ENCODE measurements at regions not wholly inside any gene's neighbourhood (a gene's known extent, or its start where the extent isn't known, plus 50 kb on each side); places are given as distances from the start of the nearest gene placed in this dataset.
A peak's percentile ranks its signal among the peaks of the same experiment; 100 is the strongest.
"Not testable (repeated sequence)": the region's sequence is repeated elsewhere in the genome, so short reads cannot be mapped to it uniquely, and the experiment has no call there.

DNA sequence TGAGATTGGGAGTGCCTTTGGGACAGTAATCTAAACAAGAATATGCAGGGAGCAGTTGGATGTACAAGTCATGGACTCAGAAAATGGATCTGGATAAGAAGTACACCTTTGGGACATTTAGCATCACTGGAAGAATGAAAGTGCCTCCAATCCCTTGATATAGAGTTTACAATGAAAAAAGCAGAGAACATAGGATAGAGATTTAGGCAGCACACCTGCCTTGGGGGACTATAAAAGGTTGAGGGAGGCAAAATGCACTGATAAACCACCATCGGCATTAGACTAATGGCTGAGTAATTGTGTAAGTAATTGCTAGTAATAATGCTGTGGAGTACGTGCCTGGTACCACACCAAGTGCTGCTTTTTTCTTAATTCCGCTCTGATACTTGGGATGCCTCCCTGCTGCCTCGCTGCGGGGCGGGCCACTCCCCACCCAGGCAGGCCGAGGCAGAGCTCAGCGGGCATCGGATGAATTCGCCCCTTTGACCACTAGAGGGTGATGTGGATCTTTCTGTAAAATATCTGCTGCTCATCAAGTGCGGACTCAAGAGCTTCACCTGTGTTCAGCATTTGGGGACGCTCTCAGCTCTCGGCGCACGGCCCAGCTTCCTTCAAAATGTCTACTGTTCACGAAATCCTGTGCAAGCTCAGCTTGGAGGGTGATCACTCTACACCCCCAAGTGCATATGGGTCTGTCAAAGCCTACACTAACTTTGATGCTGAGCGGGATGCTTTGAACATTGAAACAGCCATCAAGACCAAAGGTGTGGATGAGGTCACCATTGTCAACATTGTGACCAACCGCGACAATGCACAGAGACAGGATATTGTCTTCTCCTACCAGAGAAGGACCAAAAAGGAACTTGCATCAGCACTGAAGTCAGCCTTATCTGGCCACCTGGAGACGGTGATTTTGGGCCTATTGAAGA is 99.9 kb downstream of the ANKRD18B start:
- DNase-seq (ENCODE audit: low spot score), result peak; percentile 89

DNA sequence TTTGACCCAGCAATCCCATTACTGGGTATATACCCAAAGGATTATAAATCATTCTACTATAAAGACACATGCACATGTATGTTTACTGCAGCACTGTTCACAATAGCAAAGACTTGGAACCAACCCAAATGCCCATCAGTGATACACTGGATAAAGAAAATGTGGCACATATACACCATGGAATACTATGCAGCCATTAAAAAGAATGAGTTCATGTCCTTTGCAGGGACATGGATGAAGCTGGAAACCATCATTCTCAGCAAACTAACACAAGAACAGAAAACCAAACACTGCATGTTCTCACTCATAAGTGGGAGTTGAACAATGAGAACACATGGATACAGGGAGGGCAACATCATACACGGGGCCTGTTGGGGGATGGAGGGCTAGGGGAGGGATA is 104.3 kb downstream of the ANKRD18B start:
- not testable (repeated sequence) for DNase-seq (ENCODE audit: low spot score)

DNA sequence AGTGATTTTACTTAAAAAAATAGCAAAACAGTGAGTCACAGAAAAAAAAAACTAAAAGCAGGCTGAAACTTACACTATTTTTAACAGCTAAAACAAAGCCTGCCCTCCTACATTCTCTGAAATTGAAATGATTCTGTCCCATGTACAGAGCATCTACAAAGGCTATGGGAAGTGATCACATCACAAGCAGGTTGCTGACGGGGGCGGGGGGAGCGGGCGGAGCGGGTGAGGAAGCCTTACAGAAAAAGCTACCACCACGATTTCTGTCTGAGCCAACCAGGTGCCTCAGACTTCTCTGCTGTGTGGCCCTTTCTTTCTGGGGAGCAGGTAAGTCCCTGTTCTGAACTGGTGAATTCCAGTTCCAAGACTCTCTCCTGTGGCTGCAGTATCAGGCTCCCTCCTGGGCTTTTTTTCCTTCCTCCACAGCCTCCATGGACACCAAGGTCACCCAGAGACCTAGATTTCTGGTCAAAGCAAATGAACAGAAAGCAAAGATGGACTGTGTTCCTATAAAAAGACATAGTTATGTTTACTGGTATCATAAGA is 104.9 kb downstream of the ANKRD18B start:
- DNase-seq (ENCODE audit: low spot score), result peak; percentile 12

DNA sequence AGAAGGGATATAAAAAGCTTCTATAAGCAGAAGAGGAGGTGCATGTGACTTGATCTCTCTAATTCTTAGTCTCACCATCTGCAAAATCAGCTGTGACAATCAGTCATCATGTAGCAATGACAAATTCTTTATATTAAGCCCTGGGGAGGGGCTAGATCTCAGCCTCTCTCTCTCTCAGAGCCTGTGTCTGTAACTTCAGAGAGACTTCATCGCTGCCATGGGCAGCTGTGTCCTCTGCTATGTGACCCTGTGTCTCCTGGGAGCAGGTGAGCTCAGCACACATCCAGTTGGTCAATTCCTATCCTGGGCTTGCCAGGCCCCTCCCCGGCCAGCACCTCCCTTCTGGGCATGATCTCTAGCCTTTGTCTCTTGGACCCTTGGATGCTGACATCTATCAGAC is 109.6 kb downstream of the ANKRD18B start:
- no peak for DNase-seq (ENCODE audit: low spot score)

DNA sequence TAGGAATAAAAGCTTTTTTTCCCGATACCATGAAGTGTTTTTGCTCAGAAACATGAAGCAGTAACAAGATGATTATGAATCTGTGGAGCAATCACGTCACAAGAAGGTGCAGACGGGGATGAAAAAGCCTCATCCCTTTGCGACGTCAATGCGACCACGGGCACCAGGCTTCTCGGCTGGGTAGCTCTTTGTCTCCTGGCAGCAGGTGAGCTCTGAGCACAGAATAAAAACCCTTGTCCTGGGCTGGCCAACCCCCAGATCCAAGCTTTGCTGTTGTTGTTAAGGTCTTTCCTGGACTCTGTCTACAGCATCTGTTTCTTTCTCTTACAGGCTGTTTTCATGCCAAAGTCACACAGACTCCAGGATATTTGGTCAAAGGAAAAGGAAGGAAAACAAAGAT is 113.8 kb downstream of the ANKRD18B start:
- DNase-seq (ENCODE audit: low spot score), result no peak

DNA sequence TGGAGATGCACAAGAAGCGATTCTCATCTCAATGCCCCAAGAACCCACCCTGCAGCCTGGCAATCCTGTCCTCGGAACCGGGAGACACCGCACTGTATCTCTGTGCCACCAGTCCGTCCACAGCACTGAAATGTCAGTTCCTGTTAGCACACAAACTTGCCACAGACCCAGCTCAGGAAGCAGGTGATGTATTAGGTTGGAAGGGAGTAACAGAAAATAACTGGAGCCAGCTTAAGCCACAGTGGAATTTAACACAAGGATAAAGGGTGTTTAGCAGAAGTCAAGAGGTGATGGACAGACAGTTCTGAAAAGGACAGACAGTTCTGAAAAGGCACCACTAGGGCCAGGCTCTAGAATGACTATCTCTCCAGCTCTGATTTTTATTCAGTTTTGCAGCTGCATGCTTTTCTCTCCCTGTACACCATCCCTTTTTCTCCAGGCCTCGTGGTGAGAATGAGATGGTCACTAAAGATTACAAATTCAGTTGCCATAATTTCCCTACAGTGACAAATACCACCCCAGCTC is 114.4 kb downstream of the ANKRD18B start:
- no peak for DNase-seq (ENCODE audit: low spot score)

DNA sequence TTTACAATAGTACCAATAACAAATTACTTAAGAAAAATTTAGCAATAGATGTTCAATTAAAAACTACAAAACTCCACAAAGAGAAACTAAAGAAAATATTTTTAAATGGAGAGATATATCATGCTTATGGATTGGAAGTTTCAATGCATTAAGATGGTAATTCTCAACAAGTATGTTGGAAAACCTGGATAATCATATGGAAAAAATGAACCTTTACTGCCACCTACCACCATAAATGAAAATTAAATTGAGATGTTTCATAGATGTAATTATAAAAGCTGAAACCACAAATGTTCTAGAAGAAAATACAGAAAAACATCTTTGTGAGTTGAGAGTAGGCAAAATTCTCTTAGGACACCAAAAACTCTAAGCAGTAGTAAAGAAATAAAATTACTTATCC is 121.7 kb downstream of the ANKRD18B start:
- DNase-seq (ENCODE audit: low spot score), result no peak

DNA sequence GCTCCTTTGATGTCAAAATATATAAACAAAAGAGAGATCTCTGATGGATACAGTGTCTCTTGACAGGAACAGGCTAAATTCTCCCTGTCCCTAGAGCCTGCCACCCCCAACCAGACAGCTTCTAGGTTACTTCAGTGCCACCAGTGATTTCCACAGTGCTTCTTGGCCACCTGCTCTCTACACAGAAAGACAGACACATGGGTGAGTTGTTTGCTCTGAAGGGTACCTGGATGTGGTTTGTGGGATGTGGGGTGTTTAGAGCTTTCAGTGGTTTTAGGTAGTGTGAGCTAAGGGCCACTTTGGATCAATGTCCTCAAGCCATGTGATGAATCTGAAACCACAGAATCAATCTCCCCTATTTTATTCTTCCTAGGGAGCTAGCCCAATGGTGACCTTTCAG is 125.4 kb downstream of the ANKRD18B start:
- DNase-seq (ENCODE audit: low spot score), result no peak

DNA sequence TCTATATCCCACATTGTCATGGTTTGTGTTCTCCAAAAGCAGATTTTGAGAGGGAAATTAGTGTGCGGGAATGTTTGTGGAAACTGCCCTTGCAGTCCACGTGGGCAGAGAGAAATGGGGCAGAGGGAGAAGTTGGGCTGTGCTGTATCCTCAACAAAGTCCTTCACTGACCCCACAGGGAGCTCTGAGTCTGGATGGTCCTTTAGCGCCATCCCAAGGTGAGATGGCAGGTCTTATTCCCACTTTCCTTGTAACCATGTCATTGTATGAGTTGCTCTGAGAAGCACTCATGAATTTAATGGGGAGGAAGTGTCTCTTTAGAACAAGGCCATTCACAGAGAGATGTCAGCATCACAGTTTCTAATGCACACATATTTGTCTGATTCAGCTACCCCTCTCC is 127.1 kb downstream of the ANKRD18B start:
- DNase-seq (ENCODE audit: low spot score), result no peak

DNA sequence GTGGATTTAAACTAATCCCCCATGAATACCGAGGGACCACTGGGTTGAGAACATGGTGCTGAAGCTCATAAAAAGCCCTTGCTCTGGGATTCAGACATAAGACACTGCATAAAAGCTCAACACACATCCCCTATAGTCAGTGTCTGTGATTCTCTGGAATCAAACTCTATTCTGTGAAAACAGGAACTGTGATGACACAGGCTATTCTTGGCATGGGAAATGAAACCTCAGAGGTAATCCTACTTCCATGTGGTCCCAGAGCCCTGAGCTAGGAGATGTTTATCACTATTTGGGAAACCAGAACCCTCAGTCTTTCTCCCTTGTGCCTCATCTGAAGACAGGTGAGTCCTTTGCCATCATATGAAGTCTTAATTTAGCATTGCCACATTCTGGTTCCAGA is 135.4 kb upstream of the PRSS3 start:
- peak; percentile 25 for DNase-seq (ENCODE audit: low spot score)

DNA sequence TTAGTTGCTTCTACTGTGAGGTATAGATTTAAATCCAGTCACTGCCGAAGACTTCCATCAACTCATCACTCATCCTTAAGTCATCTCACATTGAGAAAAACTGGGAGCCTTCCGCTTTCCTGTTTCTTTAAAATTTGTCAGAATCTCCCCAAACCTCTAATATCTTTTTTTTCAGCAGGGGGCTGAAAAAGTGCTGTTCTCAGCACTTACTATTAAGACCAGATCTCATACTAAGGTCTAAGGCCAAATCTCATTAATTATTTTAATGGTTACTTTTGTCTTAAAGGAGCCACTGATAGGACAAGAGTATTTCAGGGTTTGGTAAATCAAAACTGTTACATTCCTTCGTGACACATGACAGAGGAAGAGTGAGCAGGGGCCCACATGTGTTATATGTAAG is 134.6 kb upstream of the PRSS3 start:
- DNase-seq (ENCODE audit: low spot score), result no peak

DNA sequence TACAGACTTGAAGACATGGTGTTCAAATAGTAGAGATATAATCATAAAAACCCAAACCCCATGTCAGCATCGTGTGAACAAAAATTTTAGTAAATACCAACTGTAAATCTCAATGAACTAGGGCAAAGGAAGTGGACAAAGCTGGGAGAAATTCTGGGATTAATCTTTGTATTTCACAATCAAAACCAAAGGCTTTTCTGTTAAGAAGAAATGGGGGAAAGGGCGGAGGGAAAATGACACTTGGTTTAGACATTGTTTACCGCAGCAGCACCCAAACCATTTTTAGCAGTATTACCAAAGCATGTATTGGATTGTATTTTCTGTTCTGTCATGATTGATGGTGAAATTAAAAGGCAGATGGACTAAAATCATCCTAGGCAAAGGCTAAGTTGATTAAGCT is 134.2 kb upstream of the PRSS3 start:
- peak; percentile 3 for DNase-seq (ENCODE audit: low spot score)

DNA sequence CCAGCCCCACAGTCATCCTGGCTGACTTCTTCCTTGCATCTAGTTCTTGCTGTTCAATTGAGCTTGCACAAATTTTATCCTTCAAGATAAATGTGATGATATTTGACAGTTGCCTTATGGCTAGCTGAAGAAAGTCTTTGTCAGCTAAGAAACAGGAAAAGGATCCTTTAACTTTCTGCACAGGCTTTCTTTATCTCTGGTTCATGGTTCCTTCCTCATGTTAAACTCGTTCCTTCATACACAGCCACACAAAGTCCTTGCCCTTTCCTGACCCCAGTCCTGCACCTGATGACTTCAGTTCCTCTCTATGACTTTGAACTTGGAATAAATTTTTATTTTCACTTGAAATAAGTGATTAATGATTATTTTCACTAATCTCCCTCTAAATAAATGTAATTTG is 132.5 kb upstream of the PRSS3 start:
- no peak for DNase-seq (ENCODE audit: low spot score)

DNA sequence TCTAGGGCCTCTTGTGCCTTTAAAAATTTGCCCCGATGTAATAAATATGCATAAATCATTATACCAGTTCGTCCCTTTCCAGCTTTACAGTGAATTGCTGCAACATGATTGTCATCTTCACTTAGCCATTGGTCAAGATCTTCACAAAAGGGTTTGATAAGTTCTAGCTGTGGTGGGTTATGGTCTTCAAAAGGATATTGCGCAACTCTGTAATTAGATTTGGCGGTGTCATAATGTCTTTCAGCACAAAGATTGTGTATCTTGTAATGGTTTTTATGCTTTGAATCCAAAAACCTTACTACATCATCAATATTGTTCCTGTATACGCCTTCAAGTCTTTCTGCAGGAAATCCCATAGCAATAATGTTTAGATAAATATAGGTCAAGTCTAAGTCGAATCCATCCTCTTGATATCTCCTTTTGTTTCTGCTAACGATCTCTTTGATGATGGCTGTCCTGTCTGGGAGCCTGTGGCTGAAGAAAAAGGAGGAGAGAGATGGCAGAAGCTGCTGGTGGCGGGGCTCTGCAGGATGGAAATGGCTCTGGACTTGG is 119.1 kb upstream of the PRSS3 start:
- DNase-seq (ENCODE audit: low spot score), result not testable (repeated sequence)

DNA sequence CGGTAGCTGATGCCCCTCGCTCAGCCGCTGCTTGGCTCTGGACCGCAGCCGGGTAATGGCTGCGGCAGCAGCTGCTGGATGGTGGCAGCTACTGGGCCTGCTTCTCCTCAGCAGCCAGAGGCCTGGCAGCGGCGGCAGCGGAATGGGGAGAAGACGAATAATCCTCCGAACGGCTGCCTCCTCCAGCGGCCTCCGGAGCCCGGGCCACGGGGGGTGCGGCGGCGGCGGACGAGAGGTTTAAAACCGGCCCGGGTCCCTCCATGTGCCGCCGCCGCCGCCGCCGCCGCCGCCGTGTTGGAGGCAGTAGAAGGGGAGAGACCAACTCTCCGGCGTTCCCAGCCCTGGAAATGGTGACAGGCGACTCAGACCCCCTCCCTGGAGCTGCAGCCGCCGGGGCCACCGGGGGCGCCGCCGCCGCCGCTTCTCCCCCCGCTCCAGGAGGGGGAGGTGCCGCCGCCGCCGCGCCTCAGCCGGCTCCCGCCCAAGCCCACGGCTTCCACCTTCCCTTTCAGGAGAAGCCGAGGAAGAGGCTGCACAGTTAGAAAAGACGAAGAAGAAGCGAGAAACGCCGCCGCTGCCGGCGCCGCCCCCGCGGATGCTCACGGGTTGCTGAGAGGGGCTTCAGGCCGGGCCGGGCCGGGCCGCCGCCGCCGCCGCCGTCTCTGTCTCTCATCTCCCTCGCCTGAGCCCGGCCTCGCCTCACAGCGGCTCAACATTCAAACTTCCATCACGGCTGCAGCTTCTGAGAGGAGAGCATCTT is 118.4 kb upstream of the PRSS3 start:
- peak; percentile 62 for DNase-seq (ENCODE audit: low spot score)

DNA sequence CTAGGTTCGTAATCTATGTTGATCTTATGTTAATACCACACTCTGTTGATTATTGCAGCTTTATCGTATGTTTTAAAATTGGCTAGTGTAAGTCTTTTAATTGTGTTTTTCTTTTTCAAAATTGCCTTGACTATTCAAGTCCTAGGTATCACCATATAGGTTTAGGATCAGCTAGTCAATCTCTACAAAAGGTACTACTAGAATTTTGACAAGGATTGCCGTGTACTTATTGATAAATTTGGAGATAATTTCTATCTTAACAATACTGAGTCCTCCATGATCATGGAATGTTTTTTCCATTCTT is 117.9 kb upstream of the PRSS3 start:
- DNase-seq (ENCODE audit: low spot score), result no peak

DNA sequence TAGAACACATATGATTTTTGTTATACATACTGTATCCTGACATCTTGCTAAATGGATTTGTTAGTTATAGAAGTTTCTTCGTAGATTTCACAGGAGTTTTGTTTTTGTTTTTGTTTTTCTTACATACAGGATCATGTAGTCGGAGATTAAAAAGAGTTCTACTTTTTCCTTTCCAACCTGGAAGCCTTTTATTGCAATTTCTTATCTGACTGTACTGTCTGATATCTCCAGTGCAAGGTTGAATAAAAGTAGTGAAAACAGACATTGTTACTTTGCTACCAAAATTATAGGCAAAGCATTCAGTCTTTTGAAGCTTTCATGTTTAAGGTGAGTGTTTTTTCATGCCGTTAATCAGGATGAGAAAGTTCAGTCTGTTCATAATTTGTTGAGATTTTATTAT is 117.4 kb upstream of the PRSS3 start:
- DNase-seq (ENCODE audit: low spot score), result no peak

DNA sequence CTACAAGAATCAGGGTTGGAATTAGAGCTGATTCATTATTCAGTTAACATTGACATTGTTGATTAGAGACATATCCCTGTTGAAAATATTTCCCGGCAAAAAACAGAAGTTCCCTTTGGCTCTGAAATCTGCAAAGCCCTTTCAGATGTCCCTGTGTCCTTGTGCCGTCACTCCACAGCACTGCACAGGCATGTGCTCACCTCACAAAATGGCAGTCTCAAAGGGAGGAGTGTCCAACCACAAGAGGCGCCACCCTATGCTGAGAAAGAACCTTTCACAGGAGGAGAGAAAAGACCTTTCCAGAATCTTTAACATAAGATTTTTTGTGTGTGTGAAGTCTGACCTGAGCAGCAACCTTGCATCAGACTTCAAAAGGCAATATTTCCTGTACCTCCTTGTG is 112.8 kb upstream of the PRSS3 start:
- DNase-seq (ENCODE audit: low spot score), result no peak

DNA sequence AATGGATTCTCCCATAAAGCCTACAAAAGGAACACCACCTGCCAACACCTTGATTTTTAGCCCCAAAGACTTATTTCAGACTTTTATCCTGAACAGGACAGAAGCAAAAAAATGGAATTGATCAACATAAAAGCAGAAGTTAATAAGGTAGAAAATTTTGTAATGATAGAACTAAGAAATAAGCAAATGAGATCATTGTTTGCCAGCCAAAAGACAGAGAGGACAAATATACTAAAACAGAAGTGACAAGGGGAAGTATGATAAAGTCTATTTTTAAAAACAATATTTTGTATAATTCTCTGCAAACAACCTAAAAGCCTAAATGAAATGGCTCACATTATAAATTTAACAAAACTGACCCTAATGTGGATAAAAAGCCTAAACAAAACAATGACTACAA is 110.5 kb upstream of the PRSS3 start:
- no peak for DNase-seq (ENCODE audit: low spot score)

DNA sequence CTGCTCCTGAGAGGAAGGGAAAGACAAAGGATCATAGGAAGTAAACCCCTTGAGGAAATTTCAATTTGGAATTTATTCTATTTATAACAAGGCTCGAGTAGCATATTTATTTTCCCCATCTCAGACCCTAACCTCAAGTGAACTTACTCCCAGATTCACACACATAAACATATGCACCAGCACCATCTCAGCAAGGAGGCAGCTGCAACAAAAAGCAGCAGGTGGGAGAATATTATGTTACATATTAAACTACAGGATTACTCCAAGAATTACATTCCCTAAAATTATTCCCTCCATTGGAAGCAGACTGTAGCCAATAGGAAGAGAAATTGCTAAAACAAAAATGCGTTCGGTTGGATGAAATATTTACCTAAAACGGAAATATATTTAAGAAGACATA is 108.4 kb upstream of the PRSS3 start:
- DNase-seq (ENCODE audit: low spot score), result no peak

DNA sequence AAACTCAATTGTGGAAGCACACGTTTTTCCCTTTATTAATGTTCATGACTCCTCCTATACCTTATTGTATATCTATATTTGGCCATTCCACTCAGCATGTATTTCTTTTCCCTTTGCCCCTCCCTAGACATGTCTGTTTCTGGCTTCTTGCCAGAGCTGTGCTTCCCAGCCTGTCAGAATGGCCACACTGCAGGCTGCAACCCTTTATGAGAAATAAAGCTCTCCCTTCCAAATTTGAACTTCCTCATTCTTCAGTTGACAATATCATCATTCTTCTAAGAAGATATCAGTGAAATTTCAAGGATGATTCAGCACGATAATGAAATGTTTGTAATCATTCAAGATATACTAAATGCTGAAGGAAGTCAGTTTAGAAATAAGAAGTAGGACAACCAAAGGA is 107.6 kb upstream of the PRSS3 start:
- DNase-seq (ENCODE audit: low spot score), result no peak

DNA sequence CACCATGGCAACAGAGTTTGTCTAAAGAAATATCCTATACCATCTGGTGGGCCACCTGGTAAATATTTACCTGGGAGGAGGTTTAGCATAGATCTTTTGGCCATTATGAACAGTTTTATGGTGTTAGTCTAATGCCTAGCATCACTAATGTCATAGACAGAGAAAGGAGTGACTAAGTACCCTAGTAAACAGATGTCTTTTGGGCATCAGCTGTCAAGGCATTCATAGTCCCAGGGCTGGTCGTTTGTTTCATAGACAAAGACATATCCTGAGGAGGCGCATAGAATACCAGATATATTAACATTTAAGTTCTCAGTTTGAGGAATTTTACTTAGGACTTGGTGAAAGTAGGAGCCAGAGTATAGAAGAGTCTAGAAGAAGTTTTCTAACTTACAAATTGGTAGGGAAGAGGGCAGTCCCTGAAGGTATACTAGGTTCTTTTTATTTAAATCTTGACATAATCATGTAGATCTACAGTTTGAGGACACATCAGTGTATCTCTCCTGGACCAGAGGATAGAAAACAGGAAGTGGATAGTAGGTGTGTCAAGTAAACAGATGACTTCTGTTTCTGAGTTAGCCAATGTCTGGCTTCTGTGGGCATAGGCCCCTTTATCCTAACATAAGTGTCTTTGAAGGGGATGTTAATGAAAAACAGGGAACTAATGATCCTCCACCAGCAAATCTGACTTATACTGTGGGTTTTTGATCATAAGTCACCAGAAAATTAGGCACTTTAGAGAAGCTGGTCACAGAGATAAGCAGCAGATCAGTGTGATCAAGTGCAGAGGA is 105.0 kb upstream of the PRSS3 start:
- no peak for DNase-seq (ENCODE audit: low spot score)
